ENCODE measurements at regions not wholly inside any gene's neighbourhood (a gene's known extent, or its start where the extent isn't known, plus 50 kb on each side); places are given as distances from the start of the nearest gene placed in this dataset.

DNA sequence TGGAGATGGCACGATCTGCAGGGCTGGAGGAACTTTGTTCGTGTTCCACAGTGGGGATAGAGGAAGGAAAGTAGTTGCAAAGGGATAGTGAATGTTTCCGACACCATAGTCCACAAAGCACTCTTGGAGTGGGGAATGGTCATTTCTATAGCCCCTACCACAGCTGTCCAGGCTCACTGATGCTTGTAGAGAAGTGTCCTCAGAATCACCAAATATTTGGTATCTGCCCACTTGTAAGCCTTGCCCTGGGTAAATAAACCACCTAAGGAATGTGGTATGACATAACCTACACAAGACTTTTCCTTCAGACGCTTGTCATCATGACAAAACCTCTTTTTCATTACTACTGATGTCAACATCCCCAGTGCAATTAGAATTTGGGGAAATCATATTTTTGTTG is 686.5 kb upstream of the ARGLU1 start:
- TF ChIP-seq, protein P1, sequence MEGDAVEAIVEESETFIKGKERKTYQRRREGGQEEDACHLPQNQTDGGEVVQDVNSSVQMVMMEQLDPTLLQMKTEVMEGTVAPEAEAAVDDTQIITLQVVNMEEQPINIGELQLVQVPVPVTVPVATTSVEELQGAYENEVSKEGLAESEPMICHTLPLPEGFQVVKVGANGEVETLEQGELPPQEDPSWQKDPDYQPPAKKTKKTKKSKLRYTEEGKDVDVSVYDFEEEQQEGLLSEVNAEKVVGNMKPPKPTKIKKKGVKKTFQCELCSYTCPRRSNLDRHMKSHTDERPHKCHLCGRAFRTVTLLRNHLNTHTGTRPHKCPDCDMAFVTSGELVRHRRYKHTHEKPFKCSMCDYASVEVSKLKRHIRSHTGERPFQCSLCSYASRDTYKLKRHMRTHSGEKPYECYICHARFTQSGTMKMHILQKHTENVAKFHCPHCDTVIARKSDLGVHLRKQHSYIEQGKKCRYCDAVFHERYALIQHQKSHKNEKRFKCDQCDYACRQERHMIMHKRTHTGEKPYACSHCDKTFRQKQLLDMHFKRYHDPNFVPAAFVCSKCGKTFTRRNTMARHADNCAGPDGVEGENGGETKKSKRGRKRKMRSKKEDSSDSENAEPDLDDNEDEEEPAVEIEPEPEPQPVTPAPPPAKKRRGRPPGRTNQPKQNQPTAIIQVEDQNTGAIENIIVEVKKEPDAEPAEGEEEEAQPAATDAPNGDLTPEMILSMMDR (conservative IDR thresholded peaks at IDR 0.05; ENCODE audit: low read depth, low read length) = no peak
- TF ChIP-seq EZH2 (IDR thresholded peaks at IDR 0.05; ENCODE audit: borderline replicate concordance, low read depth, low read length, poor library complexity, severe bottlenecking) = no peak

Data from A673 (cell line).